RWPE1 (cell line): ENCODE measurements at regions not wholly inside any gene's neighbourhood (a gene's known extent, or its start where the extent isn't known, plus 50 kb on each side); places are given as distances from the start of the nearest gene placed in this dataset.
A peak's percentile ranks its signal among the peaks of the same experiment; 100 is the strongest.

Experiments used
- CTCF ChIA-PET: fragments of 350-600 bp; sonication (Branson Sonifier 250); formaldehyde crosslinking; extraction: SDS; loops from one replicate; lab custom pipeline; 2021; lab: Yijun Ruan, JAX
- POLR2A ChIA-PET: fragments of 400-600 bp; formaldehyde crosslinking; extraction: SDS; loops from one replicate; lab custom pipeline; 2020; ENCODE audit warnings: antibody characterized with exemption; ENCODE audit not compliant: low non-redundant PET; lab: Yijun Ruan, JAX
- DNase-seq: peaks from one replicate; pipeline ENCODE4 v3.0.0; 2012; ENCODE audit warnings: low spot score
- H3K27ac ChIP-seq: fragments of 450-650 bp; 2 replicates; pipeline ENCODE4 v1.5.1; 2017
- TF ChIP-seq, protein P1 (sequence below): fragments of 450-650 bp; conservative IDR thresholded peaks from 2 replicates; pipeline ENCODE4 v1.5.1; 2017; ENCODE audit warnings: low read depth, mild to moderate bottlenecking

DNA sequence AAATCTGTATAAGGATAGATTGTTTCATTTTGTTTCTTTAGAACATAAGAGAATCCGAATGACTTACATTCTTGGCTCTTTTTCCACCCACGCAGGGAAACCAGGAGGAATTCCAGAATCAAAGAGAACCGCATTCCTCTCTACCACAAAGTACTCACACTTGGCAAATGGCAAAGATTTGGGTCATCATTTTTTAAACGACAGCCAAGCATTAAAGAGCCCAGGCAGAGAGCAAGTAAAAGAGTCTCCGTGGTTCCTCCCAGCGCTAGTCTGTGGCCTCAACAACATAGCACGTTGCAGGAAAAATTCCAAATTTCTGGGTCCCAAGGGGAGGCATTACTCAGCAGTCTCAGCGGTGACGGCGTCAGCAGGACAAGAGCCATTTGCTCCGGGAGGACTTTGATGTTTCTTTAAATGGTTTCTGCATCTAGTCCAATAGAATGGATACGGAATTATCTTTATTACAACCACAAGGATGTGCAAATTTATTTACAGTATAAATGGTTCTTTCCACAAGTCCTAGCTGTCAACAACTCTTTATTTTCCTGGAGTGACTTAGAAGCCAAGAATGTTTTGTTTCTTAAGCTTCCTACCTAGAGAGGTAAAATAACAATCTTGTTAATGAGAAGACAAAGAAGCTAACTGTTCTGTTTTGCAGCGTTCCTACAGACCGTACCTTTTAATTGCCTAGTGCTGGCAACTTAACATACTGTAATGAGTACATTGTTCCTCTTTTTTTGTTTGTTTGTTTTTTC lies 232.5 kb downstream of the SKIDA1 start:
- peak; percentile 89 for DNase-seq
- TF ChIP-seq, protein P1, sequence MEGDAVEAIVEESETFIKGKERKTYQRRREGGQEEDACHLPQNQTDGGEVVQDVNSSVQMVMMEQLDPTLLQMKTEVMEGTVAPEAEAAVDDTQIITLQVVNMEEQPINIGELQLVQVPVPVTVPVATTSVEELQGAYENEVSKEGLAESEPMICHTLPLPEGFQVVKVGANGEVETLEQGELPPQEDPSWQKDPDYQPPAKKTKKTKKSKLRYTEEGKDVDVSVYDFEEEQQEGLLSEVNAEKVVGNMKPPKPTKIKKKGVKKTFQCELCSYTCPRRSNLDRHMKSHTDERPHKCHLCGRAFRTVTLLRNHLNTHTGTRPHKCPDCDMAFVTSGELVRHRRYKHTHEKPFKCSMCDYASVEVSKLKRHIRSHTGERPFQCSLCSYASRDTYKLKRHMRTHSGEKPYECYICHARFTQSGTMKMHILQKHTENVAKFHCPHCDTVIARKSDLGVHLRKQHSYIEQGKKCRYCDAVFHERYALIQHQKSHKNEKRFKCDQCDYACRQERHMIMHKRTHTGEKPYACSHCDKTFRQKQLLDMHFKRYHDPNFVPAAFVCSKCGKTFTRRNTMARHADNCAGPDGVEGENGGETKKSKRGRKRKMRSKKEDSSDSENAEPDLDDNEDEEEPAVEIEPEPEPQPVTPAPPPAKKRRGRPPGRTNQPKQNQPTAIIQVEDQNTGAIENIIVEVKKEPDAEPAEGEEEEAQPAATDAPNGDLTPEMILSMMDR: no peak
- peak overlapping the region; percentile 70 for H3K27ac ChIP-seq
- ChIA-PET POLR2A (interaction anchor here (0.7 to 0.8 kb wide), 2 partner anchors 23 to 77 kb away, joined by 3 to 6 read pairs; no protein-coding TSS in a partner anchor), CTCF (interaction anchor here (1.0 kb wide), 1 partner anchor 203 kb away, joined by 3 read pairs; no protein-coding TSS in a partner anchor)

DNA sequence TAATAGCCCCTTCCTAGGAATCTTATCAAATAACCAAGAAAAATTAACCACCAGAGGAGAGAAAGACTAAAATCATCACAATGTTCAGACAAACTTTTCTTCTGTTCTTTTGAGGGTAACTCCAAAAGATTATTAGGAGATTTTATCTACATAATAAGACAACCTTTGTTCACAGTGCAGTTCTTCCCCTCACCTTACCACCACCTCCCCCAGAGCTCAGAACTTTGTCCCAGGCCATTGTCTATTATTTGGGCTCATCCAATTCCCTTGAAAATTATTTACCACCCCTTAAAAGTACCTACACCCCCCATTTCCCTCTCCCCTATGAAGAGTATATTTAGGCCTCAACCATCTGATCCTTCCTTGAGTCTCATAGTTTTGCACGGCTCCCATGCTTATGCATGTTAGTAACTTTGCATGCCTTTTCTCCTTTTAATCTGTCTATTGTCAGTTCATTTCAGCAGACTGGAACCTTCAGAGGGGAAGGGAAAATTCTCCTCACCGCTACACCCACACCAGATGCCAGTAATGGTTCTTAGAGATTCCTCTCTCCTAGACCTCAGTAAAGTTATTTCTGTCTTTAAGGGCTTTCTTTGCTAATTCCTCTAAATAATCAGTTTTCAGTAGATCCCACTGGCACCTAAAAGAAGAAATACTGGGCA lies 234.9 kb downstream of the SKIDA1 start:
- DNase-seq: no peak
- TF ChIP-seq, protein P1: no peak
- CTCF ChIA-PET: interaction anchor here (0.7 kb wide), 1 partner anchor 206 kb away, joined by 3 read pairs; no protein-coding TSS in a partner anchor
- H3K27ac ChIP-seq: no peak overlapping the region
- POLR2A ChIA-PET: no interaction called here

DNA sequence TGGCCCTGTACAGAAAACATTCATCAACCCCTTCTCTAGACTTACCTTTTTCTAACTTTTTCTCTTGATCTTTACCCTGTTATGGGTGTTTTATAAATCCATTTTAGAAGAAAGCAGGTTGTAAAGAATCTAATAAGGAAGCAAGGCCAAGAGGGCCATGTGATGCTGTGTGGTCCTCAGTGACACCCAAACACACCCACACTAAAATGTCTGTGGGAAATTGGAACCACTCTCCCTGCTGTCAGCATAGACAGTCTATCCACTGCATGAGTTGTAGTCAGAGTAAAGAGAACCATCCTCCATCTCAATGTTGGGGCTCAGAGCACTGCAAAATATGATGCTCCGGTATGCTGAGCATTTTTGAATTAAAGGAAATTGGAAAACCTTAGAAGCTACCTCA lies 235.5 kb downstream of the SKIDA1 start:
- ChIA-PET POLR2A (no interaction called here), CTCF (no interaction called here)
- TF ChIP-seq, protein P1: no peak
- H3K27ac ChIP-seq: no peak overlapping the region
- DNase-seq: no peak

DNA sequence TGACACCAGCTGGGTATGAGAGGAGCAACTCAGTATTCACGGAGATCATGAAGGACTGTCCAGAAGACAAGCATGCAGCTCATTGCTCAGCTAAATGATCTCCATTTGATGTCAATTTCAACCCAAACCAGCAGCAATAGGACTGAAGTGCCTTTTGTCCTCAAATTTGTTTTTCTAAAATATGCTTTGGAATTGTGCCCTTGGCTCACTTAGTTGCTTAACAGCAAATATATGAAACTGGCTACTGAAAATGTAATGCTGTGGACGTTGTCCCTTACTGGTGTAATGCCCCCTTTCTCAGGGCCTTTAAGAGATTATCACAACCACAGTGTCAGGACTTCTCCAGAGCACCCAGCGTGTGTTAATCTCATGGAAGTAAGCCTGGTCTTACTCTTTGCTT lies 236.2 kb downstream of the SKIDA1 start:
- ChIA-PET POLR2A (no interaction called here), CTCF (interaction anchor here (0.7 kb wide), 1 partner anchor 405 kb away, joined by 7 read pairs; no protein-coding TSS in a partner anchor)
- DNase-seq: no peak
- H3K27ac ChIP-seq: no peak overlapping the region
- TF ChIP-seq, protein P1: no peak

DNA sequence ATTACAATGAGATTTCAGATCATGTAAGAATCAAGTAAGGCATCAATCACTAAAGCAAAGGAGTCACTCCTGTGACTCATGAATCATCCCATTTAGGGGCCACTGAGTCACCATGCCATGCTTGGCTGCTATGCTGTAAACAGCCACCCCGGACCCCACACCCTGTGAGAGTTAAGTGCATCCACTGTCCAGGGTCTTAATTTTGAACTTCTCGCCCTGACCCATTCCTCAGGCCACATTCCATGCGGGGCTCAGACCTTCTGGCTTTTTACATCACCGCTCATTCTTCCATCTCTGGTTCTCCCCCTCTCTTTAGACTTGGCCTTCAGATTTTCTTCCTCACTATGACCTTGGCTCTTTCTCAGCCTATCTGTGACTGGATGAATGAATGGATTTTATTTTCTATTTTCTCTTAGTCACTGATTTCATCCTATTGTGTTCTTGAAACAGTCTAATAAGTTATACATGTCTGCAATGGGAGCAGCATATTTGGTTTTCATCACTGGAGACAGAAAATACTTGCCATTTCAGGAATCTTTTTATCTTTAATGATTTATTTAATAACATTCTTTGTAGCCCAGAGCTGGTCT lies 239.6 kb downstream of the SKIDA1 start:
- ChIA-PET CTCF (no interaction called here), POLR2A (no interaction called here)
- DNase-seq: no peak
- TF ChIP-seq, protein P1: no peak
- no peak overlapping the region for H3K27ac ChIP-seq

DNA sequence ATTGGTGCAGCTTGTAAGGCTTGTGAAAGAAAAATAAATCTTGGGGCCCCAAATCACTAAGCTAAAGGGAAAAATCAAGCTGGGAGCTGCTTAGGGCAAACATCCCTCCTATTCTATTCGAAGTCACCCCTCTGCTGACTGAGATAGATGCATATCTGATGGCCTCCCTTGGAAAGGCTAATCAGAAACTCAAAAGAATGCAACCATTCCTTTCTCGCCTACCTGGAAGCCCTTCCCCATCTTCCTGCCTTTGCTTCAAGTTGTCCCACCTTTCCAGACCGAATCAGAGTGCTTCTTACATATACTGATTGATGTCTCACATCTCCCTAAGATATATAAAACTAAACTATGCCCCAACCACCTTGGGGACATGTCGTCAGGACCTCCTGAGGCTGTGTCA lies 240.3 kb downstream of the SKIDA1 start:
- no peak for DNase-seq
- POLR2A ChIA-PET: no interaction called here
- CTCF ChIA-PET: no interaction called here
- TF ChIP-seq, protein P1: no peak
- no peak overlapping the region for H3K27ac ChIP-seq
